ENCODE measurements at regions not wholly inside any gene's neighbourhood (a gene's known extent, or its start where the extent isn't known, plus 50 kb on each side); places are given as distances from the start of the nearest gene placed in this dataset.

- no peak for TF ChIP-seq CTCF (IDR thresholded peaks at IDR 0.05; ENCODE audit: low read depth, low read length)
- DNase-seq (ENCODE audit: low read depth in 2 of 2), result no peak
Observed at GRCh38 chr12:58580095-58580494, 340.2 kb downstream of the LRIG3 start.

GRCh38 chr12:58583529-58583928 is 336.8 kb downstream of the LRIG3 start:
- H3K4me3 ChIP-seq (replicated peaks in 1 of 2; ENCODE audit: low read depth in 2 of 2, low read length in 2 of 2), result no peak overlapping the region
- TF ChIP-seq CTCF (IDR thresholded peaks at IDR 0.05; ENCODE audit: low read depth, low read length), result no peak
- peak; percentile 37 to 61 for DNase-seq (ENCODE audit: low read depth in 2 of 2)

More at GRCh38 chr12:58580095-58580494, 340.2 kb downstream of the LRIG3 start:
- no peak overlapping the region for H3K4me3 ChIP-seq (replicated peaks in 1 of 2; ENCODE audit: low read depth in 2 of 2, low read length in 2 of 2)

- DNase-seq (ENCODE audit: low read depth in 2 of 2), result peak in 1 of 2 donors; percentile 31
- no peak overlapping the region for H3K4me3 ChIP-seq (replicated peaks in 1 of 2; ENCODE audit: low read depth in 2 of 2, low read length in 2 of 2)
- no peak for TF ChIP-seq CTCF (IDR thresholded peaks at IDR 0.05; ENCODE audit: low read depth, low read length)
Observed at GRCh38 chr12:58583940-58584339, 336.4 kb downstream of the LRIG3 start.

GRCh38 chr12:58584880-58585279 is 335.4 kb downstream of the LRIG3 start:
- TF ChIP-seq CTCF (IDR thresholded peaks at IDR 0.05; ENCODE audit: low read depth, low read length), result no peak
- peak; percentile 37 to 85 for DNase-seq (ENCODE audit: low read depth in 2 of 2)

GRCh38 chr12:58586762-58587161 is 333.5 kb downstream of the LRIG3 start:
- DNase-seq (ENCODE audit: low read depth in 2 of 2), result no peak
- H3K4me3 ChIP-seq (replicated peaks in 1 of 2; ENCODE audit: low read depth in 2 of 2, low read length in 2 of 2), result no peak overlapping the region
- no peak for TF ChIP-seq CTCF (IDR thresholded peaks at IDR 0.05; ENCODE audit: low read depth, low read length)

More at GRCh38 chr12:58584880-58585279, 335.4 kb downstream of the LRIG3 start:
- no peak overlapping the region for H3K4me3 ChIP-seq (replicated peaks in 1 of 2; ENCODE audit: low read depth in 2 of 2, low read length in 2 of 2)

- H3K4me3 ChIP-seq (replicated peaks in 1 of 2; ENCODE audit: low read depth in 2 of 2, low read length in 2 of 2), result no peak overlapping the region
- TF ChIP-seq CTCF (IDR thresholded peaks at IDR 0.05; ENCODE audit: low read depth, low read length), result no peak
- peak in 1 of 2 donors; percentile 79 for DNase-seq (ENCODE audit: low read depth in 2 of 2)
Observed at GRCh38 chr12:58588770-58589169, 331.5 kb downstream of the LRIG3 start.

Measured in cardiac fibroblast (primary cell).